ENCODE measurements at regions not wholly inside any gene's neighbourhood (a gene's known extent, or its start where the extent isn't known, plus 50 kb on each side); places are given as distances from the start of the nearest gene placed in this dataset.

DNA sequence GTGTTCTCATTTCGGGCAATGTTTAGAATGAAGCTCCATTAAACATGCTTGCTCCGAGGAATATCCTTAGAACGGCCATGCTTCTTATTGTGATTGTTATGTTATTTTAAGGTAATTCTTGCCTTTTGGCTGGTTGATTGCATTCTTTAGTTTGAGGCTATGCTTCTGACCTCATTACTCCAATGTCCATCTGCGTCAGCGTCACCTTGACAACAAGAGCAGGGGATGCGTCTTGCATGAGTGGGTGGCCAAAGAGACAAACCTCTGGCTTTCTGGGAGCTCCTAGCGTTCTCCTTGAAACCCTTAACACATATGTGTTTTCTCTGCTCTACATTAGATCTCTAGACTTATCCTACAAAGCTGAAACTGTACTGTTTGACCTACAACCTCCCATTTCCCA is 184.3 kb downstream of the THBS2 start:
- H3K4me3 ChIP-seq (ENCODE audit: low read length): no peak overlapping the region
- H3K9ac ChIP-seq (ENCODE audit: low read depth, low read length): no peak overlapping the region
- H3K36me3 ChIP-seq (ENCODE audit: insufficient read depth, low read length): no peaks in the 10 kb centered on the region
- H3K27ac ChIP-seq (ENCODE audit: low read depth, low read length): no peak overlapping the region
- 95% methylated on average over 7 of the region's 7 CpGs for WGBS
- H3K4me1 ChIP-seq (ENCODE audit: insufficient read depth, low read length): no peaks in the 10 kb centered on the region
- no peaks in the 10 kb centered on the region for H3K9me3 ChIP-seq (ENCODE audit: insufficient read depth, low read depth, low read length)
- no peaks in the 10 kb centered on the region for H3K27me3 ChIP-seq (ENCODE audit: insufficient read depth, low read length)

DNA sequence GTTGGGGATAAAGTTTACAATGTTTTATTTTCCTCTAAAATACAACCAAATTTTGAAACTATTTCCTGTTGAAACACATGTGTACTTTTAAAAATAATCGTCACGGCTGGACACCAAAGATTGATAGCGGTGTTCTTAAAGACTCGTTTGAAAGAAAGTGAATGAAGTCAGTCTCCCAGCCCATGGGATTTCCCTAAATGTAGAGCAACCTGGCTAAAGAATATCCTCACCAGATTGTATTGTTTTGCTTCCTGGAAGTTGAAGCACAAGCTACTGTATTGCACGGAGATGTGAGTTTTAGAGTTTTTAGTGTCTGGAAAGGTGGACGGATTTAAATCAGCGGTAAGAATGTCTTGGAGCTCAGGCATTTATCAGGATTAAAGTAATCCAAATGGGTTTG is 189.5 kb downstream of the THBS2 start:
- 95% methylated on average over 7 of the region's 7 CpGs for WGBS
- Histone ChIP-seq H3K27me3 (ENCODE audit: insufficient read depth, low read length) (no peaks in the 10 kb centered on the region), H3K9ac (ENCODE audit: low read depth, low read length) (no peak overlapping the region), H3K4me3 (ENCODE audit: low read length) (no peak overlapping the region), H3K4me1 (ENCODE audit: insufficient read depth, low read length) (no peaks in the 10 kb centered on the region), H3K36me3 (ENCODE audit: insufficient read depth, low read length) (no peaks in the 10 kb centered on the region), H3K9me3 (ENCODE audit: insufficient read depth, low read depth, low read length) (0 out of 2 replicates have a peak, but pooled peaks cover 2% of the 10 kb centered on the region), H3K27ac (ENCODE audit: low read depth, low read length) (no peak overlapping the region)

DNA sequence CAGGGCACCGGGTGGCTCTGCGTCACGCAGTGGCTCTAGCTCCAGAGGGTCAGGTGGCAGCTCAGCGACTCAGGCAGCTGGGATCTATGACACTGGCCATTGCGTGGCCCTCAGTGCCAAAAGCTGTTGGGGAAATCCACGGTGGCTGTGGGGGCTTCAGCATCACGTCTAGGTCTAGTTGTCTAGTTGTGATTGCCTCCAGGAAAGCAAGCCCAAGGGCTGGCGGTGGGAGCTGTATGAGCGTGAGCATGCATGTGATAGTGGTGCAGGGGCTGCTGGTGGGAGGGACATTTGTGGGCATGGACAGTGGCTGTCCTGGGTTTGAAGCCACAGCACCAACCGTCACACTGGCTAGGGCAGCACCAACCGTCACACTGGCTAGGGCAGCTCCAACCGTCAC is 191.4 kb downstream of the THBS2 start:
- Histone ChIP-seq H3K9me3 (ENCODE audit: insufficient read depth, low read depth, low read length) (0 out of 2 replicates have a peak, but pooled peaks cover 2% of the 10 kb centered on the region), H3K27me3 (ENCODE audit: insufficient read depth, low read length) (no peaks in the 10 kb centered on the region), H3K27ac (ENCODE audit: low read depth, low read length) (no peak overlapping the region), H3K4me1 (ENCODE audit: insufficient read depth, low read length) (no peaks in the 10 kb centered on the region), H3K4me3 (ENCODE audit: low read length) (no peak overlapping the region), H3K36me3 (ENCODE audit: insufficient read depth, low read length) (no peaks in the 10 kb centered on the region), H3K9ac (ENCODE audit: low read depth, low read length) (no peak overlapping the region)
- WGBS: 96% methylated on average over 12 of the region's 12 CpGs

GRCh38 chr6:169058634-169059033 is 195.0 kb downstream of the THBS2 start:
- Histone ChIP-seq H3K4me1 (ENCODE audit: insufficient read depth, low read length) (no peaks in the 10 kb centered on the region), H3K9me3 (ENCODE audit: insufficient read depth, low read depth, low read length) (peaks cover 10% of the 10 kb centered on the region; the same call in 1 of the 2 replicates), H3K27ac (ENCODE audit: low read depth, low read length) (no peak overlapping the region), H3K9ac (ENCODE audit: low read depth, low read length) (no peak overlapping the region), H3K27me3 (ENCODE audit: insufficient read depth, low read length) (no peaks in the 10 kb centered on the region), H3K36me3 (ENCODE audit: insufficient read depth, low read length) (no peaks in the 10 kb centered on the region), H3K4me3 (ENCODE audit: low read length) (no peak overlapping the region)
- WGBS: 88% methylated on average over 12 of the region's 12 CpGs

GRCh38 chr6:169052462-169052861 is 201.2 kb downstream of the THBS2 start:
- no peaks in the 10 kb centered on the region for H3K36me3 ChIP-seq (ENCODE audit: insufficient read depth, low read length)
- H3K4me1 ChIP-seq (ENCODE audit: insufficient read depth, low read length): no peaks in the 10 kb centered on the region
- no peak overlapping the region for H3K4me3 ChIP-seq (ENCODE audit: low read length)
- no peak overlapping the region for H3K27ac ChIP-seq (ENCODE audit: low read depth, low read length)
- H3K9ac ChIP-seq (ENCODE audit: low read depth, low read length): no peak overlapping the region
- H3K27me3 ChIP-seq (ENCODE audit: insufficient read depth, low read length): no peaks in the 10 kb centered on the region
- peaks cover 7% of the 10 kb centered on the region; the same call in 1 of the 2 replicates for H3K9me3 ChIP-seq (ENCODE audit: insufficient read depth, low read depth, low read length)

- Histone ChIP-seq H3K9ac (ENCODE audit: low read depth, low read length) (no peak overlapping the region), H3K36me3 (ENCODE audit: insufficient read depth, low read length) (no peaks in the 10 kb centered on the region), H3K27me3 (ENCODE audit: insufficient read depth, low read length) (no peaks in the 10 kb centered on the region), H3K4me1 (ENCODE audit: insufficient read depth, low read length) (no peaks in the 10 kb centered on the region), H3K9me3 (ENCODE audit: insufficient read depth, low read depth, low read length) (peaks cover 7% of the 10 kb centered on the region; the same call in 1 of the 2 replicates), H3K27ac (ENCODE audit: low read depth, low read length) (no peak overlapping the region), H3K4me3 (ENCODE audit: low read length) (no peak overlapping the region)
- WGBS: 92% methylated on average over 1 of the region's 1 CpG
Measured at GRCh38 chr6:169051371-169051770, 202.3 kb downstream of the THBS2 start.

DNA sequence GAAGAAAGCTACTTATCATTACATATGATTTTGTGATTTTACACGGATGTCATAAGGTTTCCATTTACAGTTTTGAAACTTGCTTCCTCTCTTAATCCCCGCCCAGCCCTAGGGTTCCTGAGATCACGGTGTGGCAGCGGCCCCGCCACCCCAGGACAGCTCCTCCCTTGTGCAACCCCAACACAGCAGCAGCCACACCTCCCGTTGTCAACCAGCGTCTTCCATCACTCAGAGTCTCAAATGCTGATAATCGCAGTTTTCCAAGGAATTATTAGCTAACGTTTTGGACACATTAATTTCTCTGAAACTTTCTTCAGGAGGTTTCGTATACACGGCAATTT is 204.8 kb downstream of the THBS2 start:
- Histone ChIP-seq H3K9ac (ENCODE audit: low read depth, low read length) (no peak overlapping the region), H3K36me3 (ENCODE audit: insufficient read depth, low read length) (no peaks in the 10 kb centered on the region), H3K27ac (ENCODE audit: low read depth, low read length) (no peak overlapping the region), H3K4me1 (ENCODE audit: insufficient read depth, low read length) (no peaks in the 10 kb centered on the region), H3K9me3 (ENCODE audit: insufficient read depth, low read depth, low read length) (no peaks in the 10 kb centered on the region; the same call in 1 of the 2 replicates), H3K4me3 (ENCODE audit: low read length) (no peak overlapping the region), H3K27me3 (ENCODE audit: insufficient read depth, low read length) (no peaks in the 10 kb centered on the region)
- 94% methylated on average over 11 of the region's 11 CpGs for WGBS

GRCh38 chr6:169048185-169048864 is 205.3 kb downstream of the THBS2 start:
- Histone ChIP-seq H3K4me3 (ENCODE audit: low read length) (no peak overlapping the region), H3K36me3 (ENCODE audit: insufficient read depth, low read length) (no peaks in the 10 kb centered on the region), H3K9ac (ENCODE audit: low read depth, low read length) (no peak overlapping the region), H3K4me1 (ENCODE audit: insufficient read depth, low read length) (no peaks in the 10 kb centered on the region), H3K27ac (ENCODE audit: low read depth, low read length) (no peak overlapping the region), H3K27me3 (ENCODE audit: insufficient read depth, low read length) (no peaks in the 10 kb centered on the region), H3K9me3 (ENCODE audit: insufficient read depth, low read depth, low read length) (no peaks in the 10 kb centered on the region; the same call in 1 of the 2 replicates)
- 93% methylated on average over 18 of the region's 18 CpGs for WGBS

DNA sequence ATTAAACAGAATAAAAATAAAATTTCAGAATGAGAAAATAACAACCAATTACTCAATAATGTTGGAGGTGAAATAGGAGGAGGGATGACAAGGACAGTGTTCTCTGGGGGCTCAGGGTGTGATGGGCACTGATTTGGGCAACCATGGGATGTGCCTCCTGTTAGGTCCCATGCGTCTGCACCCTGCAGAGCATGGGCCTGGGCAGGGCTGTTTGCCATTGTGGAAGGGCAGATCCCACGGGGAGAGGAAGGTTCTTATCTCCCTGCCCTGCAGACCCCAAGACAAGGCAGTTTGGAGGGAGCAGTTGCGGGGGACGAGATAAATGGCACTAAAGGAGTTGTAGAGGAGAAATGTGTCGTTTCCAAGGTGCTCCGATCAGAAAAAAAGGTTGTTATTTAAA is 206.3 kb downstream of the THBS2 start:
- H3K4me3 ChIP-seq (ENCODE audit: low read length): no peak overlapping the region
- no peak overlapping the region for H3K27ac ChIP-seq (ENCODE audit: low read depth, low read length)
- no peaks in the 10 kb centered on the region for H3K27me3 ChIP-seq (ENCODE audit: insufficient read depth, low read length)
- H3K9ac ChIP-seq (ENCODE audit: low read depth, low read length): no peak overlapping the region
- H3K4me1 ChIP-seq (ENCODE audit: insufficient read depth, low read length): no peaks in the 10 kb centered on the region
- H3K9me3 ChIP-seq (ENCODE audit: insufficient read depth, low read depth, low read length): no peaks in the 10 kb centered on the region; the same call in 1 of the 2 replicates
- H3K36me3 ChIP-seq (ENCODE audit: insufficient read depth, low read length): no peaks in the 10 kb centered on the region
- WGBS: 91% methylated on average over 6 of the region's 6 CpGs

DNA sequence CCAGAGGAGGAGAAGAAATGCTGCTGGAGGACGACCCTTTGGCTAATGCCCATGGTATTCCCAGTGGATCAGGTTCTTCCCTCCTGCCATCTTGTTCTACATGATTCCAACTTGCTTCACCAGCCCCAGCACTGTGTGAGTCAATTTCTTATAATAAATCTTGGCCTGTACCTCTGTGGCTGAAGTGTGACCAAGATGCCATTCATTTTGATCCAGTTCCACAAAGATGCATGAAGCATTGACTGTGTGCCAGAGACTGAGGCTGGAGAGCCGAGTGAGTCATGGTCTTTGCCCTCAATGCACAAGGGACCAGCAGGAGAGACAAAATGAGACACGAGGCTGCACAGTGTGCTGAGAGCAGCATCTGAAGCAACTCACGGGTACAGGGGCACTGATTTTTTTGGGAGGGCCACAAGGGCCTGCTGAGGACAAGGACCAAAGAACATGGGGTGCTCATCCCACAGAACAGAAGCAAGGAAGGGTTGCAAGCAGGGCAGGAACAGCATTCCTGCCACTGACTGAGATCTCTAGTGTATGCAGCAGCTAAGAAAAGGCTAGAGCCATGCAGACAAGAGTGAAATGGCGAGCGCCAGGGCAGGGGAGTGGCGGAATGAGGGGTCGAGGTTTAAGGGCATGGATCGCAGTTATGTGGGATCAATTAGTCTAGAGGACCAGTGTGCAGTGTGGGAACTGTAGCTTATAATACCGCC is 207.0 kb downstream of the THBS2 start:
- Histone ChIP-seq H3K27me3 (ENCODE audit: insufficient read depth, low read length) (no peaks in the 10 kb centered on the region), H3K36me3 (ENCODE audit: insufficient read depth, low read length) (no peaks in the 10 kb centered on the region), H3K4me3 (ENCODE audit: low read length) (no peak overlapping the region), H3K9ac (ENCODE audit: low read depth, low read length) (no peak overlapping the region), H3K4me1 (ENCODE audit: insufficient read depth, low read length) (no peaks in the 10 kb centered on the region), H3K9me3 (ENCODE audit: insufficient read depth, low read depth, low read length) (no peaks in the 10 kb centered on the region; the same call in 1 of the 2 replicates), H3K27ac (ENCODE audit: low read depth, low read length) (no peak overlapping the region)
- 93% methylated on average over 10 of the region's 10 CpGs for WGBS

DNA sequence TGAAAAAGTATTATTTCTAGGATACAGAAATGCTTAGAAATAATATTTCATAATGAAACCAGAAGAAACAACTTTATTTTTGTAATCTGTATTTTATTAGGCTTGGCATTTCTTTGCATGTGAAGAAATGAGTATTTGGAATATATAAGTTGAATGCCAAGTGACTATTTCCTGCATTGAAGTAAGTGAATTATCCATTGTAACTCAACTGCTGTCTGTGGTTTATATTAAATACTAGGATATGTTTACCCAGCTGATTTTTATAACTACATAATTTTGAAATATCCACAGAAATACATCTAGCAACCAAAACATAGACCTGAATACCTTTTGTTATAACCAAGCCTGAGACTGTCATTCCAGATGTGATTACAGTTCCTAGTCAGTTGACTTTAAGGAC is 207.6 kb downstream of the THBS2 start:
- H3K9me3 ChIP-seq (ENCODE audit: insufficient read depth, low read depth, low read length): no peaks in the 10 kb centered on the region; the same call in 1 of the 2 replicates
- no peaks in the 10 kb centered on the region for H3K36me3 ChIP-seq (ENCODE audit: insufficient read depth, low read length)
- no peaks in the 10 kb centered on the region for H3K27me3 ChIP-seq (ENCODE audit: insufficient read depth, low read length)
- H3K4me3 ChIP-seq (ENCODE audit: low read length): no peak overlapping the region
- H3K9ac ChIP-seq (ENCODE audit: low read depth, low read length): no peak overlapping the region
- no peaks in the 10 kb centered on the region for H3K4me1 ChIP-seq (ENCODE audit: insufficient read depth, low read length)
- no peak overlapping the region for H3K27ac ChIP-seq (ENCODE audit: low read depth, low read length)

All from HUES64 (cell line).